HG03460 (cell line): ENCODE measurements at regions not wholly inside any gene's neighbourhood (a gene's known extent, or its start where the extent isn't known, plus 50 kb on each side); places are given as distances from the start of the nearest gene placed in this dataset.

Experiments used
- ATAC-seq: cut with Tn5 transposase; IDR thresholded peaks from one replicate; pipeline ENCODE4 v1.9.1; 2021; ENCODE audit not compliant: unreplicated experiment

DNA sequence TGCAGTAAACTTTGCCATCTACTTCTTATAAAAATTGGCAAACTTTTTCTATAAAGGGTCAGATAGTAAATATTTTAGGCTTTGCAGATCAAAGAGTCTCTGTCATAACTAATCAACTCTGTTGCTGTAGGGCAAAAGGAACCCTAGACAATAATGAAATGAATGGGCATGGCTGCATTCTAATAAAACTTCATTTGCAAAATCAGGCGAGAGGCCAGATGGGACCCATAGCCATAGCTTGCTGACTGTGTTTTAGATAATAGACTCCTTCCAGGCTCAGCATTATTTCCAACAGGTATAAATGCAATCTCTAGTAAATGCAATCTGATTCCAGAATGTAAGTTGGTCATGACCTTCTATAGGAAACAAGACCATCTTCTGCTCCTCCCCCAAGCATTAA lies 490.7 kb downstream of the TOX3 start:
- no peak for ATAC-seq

- no peak for ATAC-seq
Measured at GRCh38 chr16:52055381-52055780, 491.6 kb downstream of the TOX3 start.

DNA sequence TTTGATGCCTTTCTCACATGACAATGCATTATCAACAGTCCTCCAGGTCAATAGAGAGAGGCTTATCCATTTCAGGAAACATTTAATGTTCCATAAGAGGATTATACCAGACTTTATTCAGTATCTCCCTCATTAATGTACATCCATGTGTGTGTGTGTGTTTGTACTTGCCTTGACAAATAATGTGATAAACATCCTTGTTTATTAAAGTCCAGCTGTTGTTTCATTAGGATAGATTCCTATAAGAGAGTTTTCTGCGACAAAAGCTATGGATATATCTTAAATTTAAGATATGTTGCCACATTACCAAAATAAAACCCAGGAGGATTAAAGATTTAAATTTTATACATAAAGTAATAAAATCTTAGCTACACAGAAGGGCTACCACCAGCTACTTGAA lies 492.6 kb downstream of the TOX3 start:
- ATAC-seq = no peak

- ATAC-seq = no peak
Measured at GRCh38 chr16:52052818-52053217, 494.1 kb downstream of the TOX3 start.

GRCh38 chr16:52051414-52052172 lies 495.4 kb downstream of the TOX3 start:
- ATAC-seq = no peak

- ATAC-seq = no peak
Measured at GRCh38 chr16:52050418-52050817, 496.5 kb downstream of the TOX3 start.

GRCh38 chr16:52035436-52035835 lies 511.5 kb downstream of the TOX3 start:
- ATAC-seq = no peak

DNA sequence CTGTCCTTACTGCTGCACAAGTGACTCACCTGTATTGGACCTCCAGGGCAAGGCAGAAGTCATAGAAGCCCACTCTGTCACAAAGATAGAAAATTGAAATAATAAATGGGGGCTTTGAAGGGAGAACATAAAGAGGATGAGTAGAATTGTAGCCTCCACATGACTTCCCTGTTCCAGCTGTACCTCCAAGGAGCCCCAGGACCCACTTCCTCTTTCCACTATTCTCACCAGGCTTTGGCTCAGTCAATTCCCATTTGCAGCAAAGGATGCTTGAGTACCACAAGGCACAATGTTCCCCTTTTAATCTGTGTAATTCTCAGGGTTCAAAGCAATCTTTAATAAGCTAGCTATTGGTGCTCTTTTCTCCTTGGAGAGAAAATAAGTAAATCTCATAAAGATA lies 512.1 kb downstream of the TOX3 start:
- ATAC-seq = no peak

DNA sequence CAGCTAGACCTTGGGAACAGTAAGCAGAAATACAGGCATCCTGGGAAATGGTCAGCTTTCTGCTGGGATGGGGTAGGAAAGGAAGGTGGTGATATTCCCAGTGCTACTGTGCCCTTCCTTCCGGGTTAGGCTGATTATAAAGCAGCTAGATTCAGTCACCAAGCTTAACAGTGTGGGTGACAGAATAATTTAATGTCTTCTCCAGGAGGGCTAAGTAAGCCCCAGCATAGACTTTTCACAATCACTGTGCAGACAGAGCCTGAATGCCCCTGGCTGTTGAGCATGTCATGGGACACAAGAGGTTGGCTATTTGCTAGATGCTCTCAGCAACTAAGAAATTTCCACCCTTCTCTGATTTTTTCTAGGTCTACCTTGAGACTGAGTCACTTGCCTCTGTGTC lies 513.0 kb downstream of the TOX3 start:
- ATAC-seq = no peak

- no peak for ATAC-seq
Measured at GRCh38 chr16:52022980-52023379, 524.0 kb downstream of the TOX3 start.

DNA sequence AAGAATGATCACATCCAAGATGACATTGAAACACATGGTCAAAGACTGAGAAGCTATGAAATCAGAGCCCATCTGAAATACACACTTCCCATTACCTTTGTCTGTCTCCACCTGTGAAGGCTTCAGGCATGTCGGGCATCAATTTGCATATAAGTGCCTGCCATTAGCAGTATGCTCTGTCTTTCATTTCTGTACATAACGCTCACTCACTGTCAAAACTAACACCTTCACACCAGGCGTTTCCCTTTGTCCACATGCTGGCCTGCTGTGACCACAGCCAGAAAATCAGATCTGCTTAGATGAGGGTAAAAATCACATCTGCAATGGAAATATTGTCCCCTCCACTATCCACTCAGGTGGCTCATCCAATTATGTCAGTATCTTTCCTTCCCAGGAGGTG lies 524.8 kb downstream of the TOX3 start:
- no peak for ATAC-seq

DNA sequence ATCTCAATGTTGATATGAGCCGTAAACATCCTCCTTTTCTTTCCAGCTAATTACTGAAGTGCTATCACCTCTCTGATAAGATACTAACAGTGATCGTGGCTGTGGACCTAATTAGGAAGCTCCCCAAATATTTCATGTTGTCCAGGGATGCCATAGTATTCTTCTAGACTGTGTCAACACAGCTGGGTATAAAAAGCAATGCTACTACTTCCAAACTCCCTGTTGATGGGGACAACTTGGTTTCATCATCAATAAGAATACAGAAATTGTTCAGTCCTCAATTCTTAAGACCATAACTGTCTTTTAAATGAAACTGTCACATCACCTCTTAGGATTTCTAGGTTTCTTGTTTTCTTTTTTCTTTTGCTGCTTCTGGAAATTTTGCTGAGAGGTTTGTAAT lies 530.6 kb downstream of the TOX3 start:
- no peak for ATAC-seq

GRCh38 chr16:52005551-52005950 lies 541.4 kb downstream of the TOX3 start:
- ATAC-seq = no peak

DNA sequence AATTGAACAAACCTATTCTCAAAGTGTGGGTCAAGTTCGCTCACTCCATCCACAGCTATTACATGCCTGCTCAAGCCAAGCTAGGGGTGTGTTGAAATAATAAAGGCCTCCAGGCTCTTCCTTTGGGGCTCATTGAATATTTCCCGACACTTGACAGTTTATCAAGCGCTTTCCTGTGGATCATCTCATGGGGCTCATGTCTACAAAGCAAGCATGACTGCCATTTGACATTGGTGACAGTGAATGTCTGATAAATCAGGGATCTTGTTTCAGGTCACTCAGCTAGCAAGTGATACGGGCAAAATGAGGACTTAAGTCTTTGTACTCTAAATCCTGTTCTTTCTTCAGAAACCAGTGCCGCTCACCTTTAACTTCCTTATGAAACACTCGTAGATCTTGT lies 542.6 kb downstream of the TOX3 start:
- no peak for ATAC-seq

- ATAC-seq = no peak
Measured at GRCh38 chr16:52002026-52002425, 544.9 kb downstream of the TOX3 start.

DNA sequence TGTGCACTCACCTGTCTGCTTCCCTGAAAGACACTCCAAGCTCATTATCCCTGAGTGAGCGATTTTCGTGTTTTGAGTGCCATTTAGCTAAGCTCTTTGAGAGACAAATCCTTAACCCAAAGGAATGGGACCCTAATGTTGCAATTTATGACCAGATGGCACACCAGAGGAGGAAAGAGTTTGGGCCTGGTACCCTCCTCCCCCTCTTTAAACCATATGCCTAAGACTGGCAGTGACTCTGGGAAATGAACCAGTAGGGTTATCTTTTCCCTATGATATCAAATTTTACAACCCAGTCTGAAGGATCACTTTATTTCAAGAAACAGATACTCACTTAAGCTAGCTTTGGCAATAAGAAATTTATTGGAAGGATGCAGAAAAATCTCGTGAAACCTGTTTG lies 550.4 kb downstream of the TOX3 start:
- no peak for ATAC-seq

GRCh38 chr16:51994597-51994996 lies 552.3 kb downstream of the TOX3 start:
- no peak for ATAC-seq

DNA sequence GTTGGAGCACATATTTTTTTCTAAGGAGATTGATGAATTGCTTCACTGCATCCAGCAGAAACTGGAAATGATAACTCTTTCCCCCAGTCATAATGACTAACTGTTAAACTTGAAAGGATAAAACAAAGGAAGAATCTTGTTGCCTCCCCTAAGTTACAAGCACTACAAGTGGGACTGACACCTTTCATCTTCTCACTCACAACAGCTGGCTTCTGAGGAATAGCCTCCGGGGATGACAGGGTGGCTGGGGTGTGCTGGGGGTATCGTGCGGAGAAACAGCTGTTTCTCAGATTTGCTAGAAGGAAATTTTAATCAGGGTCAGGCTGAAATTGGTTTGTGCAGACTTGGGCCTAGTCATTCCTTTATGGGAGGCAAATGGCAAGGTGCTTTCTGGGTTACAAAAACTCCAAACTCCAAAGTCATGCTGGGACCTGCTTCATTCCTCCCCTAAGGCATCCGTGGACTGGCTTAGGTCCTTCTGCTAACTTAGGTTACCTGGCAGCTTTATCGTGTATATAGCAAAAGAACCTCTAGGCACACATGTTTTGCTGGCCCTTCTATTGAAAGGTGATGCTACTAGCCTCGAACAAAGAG lies 557.2 kb downstream of the TOX3 start:
- no peak for ATAC-seq

DNA sequence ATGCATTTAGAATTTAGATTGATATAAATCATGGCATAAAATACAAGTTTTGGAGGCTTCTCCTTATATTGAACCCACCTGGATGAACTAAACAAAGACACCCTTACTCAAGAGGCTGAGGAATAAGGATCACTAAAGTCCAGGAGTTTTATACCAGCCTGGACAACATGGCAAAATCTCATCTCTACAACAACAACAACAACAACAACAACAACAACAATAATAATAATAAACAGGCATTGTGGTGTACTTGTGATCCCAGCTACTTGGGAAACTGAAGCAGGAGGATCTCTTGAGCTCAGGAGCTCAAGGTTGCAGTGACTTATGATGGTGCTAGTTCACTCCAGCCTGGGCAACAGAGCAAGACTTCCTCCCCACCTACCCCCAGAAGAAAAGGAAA lies 558.0 kb downstream of the TOX3 start:
- no peak for ATAC-seq

DNA sequence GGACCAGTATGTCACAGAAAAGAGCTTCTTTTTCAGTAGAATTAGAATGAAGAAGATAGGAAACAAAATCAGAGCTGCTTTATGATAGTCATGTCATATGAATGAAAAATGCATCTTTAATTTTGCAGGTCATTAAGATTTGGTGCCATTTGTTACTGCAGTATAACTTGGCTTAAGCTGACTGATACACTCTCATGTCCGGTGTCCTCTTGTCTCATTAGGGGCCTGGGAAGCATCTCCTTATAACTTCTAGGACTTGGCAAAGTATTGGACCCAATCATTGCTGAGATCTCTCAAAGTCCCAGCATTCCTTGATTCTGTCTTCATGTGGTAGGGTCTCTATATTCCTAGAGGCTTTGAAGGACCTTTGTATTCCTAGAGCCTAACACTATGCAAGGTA lies 559.4 kb downstream of the TOX3 start:
- ATAC-seq = no peak

DNA sequence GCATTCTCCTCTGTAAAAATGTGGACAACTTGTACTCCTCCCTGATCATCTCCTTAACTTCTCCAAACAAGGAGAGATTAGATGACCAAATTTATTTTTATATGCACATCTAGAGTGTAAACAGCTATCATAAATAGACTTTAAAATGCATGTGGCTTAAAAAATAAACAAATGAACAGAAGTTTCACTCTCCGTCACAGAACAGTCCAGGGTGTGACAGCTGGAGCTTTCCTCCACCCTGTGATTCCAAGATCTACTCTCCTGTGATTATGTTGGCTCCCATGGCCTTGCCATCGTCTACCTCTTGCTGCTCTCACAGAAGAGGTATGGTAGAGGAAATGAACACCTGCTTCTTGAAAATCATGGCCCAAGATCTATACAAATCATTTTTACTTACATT lies 560.2 kb downstream of the TOX3 start:
- no peak for ATAC-seq

- ATAC-seq = no peak
Measured at GRCh38 chr16:51986301-51986700, 560.6 kb downstream of the TOX3 start.

DNA sequence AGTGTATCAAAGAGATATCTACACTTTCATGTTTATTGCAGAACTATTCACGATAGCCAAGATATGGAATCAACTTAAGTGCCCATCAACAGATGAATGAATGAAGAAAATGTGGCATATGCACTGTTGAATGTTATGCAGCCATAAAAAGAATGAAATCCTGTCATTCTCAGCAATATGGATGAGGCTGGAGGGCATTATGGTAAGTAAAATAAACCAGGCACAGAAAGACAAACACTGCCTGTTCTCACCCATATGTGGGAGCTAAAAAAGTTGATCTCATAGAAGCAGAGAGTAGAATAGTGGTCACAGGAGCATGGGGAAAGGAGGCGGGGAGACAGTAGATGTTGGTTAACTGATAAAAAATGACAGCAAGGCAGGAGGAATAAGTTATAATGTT lies 561.8 kb downstream of the TOX3 start:
- no peak for ATAC-seq
